ENCODE measurements at regions not wholly inside any gene's neighbourhood (a gene's known extent, or its start where the extent isn't known, plus 50 kb on each side); places are given as distances from the start of the nearest gene placed in this dataset.

DNA sequence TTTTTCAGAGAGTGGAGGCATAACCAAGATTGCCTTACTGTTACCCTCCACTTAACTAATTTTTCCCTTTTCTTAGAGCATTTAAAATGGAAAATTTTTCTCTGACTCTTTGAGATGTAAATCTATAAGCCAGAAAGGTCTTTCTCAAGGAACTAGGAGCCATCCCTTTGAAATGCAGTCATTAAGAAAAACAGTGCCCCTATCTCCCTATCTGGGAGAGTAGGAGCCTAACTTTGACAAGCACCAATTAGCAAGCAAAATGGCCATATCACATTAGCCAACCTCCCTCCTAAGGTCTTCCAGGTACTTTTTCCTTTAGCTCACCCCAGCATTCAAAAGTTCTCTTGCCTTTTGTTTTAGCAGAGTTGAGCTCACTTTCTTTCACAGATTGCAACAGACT is 570.5 kb downstream of the EPHA7 start (continued):
- TF ChIP-seq, protein P1, sequence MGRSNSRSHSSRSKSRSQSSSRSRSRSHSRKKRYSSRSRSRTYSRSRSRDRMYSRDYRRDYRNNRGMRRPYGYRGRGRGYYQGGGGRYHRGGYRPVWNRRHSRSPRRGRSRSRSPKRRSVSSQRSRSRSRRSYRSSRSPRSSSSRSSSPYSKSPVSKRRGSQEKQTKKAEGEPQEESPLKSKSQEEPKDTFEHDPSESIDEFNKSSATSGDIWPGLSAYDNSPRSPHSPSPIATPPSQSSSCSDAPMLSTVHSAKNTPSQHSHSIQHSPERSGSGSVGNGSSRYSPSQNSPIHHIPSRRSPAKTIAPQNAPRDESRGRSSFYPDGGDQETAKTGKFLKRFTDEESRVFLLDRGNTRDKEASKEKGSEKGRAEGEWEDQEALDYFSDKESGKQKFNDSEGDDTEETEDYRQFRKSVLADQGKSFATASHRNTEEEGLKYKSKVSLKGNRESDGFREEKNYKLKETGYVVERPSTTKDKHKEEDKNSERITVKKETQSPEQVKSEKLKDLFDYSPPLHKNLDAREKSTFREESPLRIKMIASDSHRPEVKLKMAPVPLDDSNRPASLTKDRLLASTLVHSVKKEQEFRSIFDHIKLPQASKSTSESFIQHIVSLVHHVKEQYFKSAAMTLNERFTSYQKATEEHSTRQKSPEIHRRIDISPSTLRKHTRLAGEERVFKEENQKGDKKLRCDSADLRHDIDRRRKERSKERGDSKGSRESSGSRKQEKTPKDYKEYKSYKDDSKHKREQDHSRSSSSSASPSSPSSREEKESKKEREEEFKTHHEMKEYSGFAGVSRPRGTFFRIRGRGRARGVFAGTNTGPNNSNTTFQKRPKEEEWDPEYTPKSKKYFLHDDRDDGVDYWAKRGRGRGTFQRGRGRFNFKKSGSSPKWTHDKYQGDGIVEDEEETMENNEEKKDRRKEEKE (IDR thresholded peaks at IDR 0.05): no peak

DNA sequence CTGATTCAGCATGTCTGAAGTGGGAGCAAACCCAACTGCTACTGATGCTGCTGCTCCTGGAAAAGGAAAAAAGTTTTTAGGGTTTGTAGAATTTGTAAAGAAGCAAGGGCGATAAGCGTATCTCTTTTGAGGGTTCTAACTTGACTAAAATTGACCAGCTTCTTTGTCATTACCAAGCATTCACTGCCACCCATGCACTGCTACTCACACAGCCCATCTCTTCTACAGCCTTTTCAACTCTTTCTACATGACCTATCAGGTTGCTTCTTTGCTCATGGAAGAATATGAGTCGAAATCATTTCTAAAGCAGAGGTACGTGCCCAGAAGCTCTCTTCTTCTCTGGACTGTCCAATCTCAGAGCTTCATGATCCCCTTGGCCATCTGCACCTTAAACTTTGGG is 570.9 kb downstream of the EPHA7 start:
- no peaks in the 10 kb centered on the region for H3K79me2 ChIP-seq (ENCODE audit: control insufficient read depth, insufficient read depth, low read length)
- CTCF ChIA-PET: interaction anchor here (0.6 kb wide), 1 partner anchor 802 kb away, joined by 3 read pairs; no protein-coding TSS in a partner anchor
- no peaks in the 10 kb centered on the region for H3K36me3 ChIP-seq (ENCODE audit: control insufficient read depth in 2 of 2, insufficient read depth in 2 of 2, low read length in 1 of 2)
- SMC1A ChIA-PET (ENCODE audit: uncharacterized antibody, unreplicated experiment): no interaction called here
- TF ChIP-seq RELA (IDR thresholded peaks at IDR 0.05; ENCODE audit: borderline replicate concordance, partially characterized antibody) (no peak), SIN3A (IDR thresholded peaks at IDR 0.05; ENCODE audit: low read depth, low read length) (no peak), WRNIP1 (IDR thresholded peaks at IDR 0.05; ENCODE audit: borderline replicate concordance, low read depth, low read length) (no peak), HDAC6 (IDR thresholded peaks at IDR 0.05; ENCODE audit: unreplicated experiment) (no peak), NFIC (IDR thresholded peaks at IDR 0.05; ENCODE audit: low read depth, low read length) (no peak)
- no peak overlapping the region for H3K9ac ChIP-seq (ENCODE audit: control insufficient read depth, insufficient read depth, low read length)
- no peaks in the 10 kb centered on the region for H3K9me3 ChIP-seq (replicated peaks; ENCODE audit: control insufficient read depth, insufficient read depth, low read length)
- no peaks in the 10 kb centered on the region for H3K4me1 ChIP-seq (ENCODE audit: control insufficient read depth, insufficient read depth, low read length)
- H4K20me1 ChIP-seq (ENCODE audit: control insufficient read depth, insufficient read depth): no peaks in the 10 kb centered on the region
- no peaks in the 10 kb centered on the region for H3K27me3 ChIP-seq (replicated peaks in 1 of 2; ENCODE audit: control insufficient read depth in 2 of 2, insufficient read depth in 2 of 2, low read length in 1 of 2)
- POLR2A ChIA-PET: no interaction called here
- H3K4me3 ChIP-seq: no peak overlapping the region
- H2AFZ ChIP-seq (ENCODE audit: control insufficient read depth, low read depth, low read length): no peak overlapping the region
- RAD21 ChIA-PET (ENCODE audit: unreplicated experiment): no interaction called here
- in situ Hi-C loops (cut with MboI) (no loop called here), intact Hi-C loops (cut with micrococcal nuclease; ENCODE audit: unreplicated experiment) (no loop called here)
- no peak overlapping the region for H3K27ac ChIP-seq (ENCODE audit: control insufficient read depth, insufficient read depth)
- FAIRE-seq: no peak
- no peak for ATAC-seq
- WGBS (ENCODE audit: insufficient coverage, insufficient replicate concordance, low lambda C conversion rate, missing lambda C conversion rate): 38% methylated on average over 4 of the region's 4 CpGs
- no TSS peak for BruUV-seq (replicated peaks)
- no peak for DNase-seq (ENCODE audit: low read depth, low spot score)
- H3K4me2 ChIP-seq (ENCODE audit: control insufficient read depth, insufficient read depth): no peak overlapping the region

All from GM12878 (cell line).